Activated T-cell treated with anti-CD3 and anti-CD28 coated beads, Interleukin-2, amount 50 U/mL, for 24 hours (primary cell): ENCODE measurements at regions not wholly inside any gene's neighbourhood (a gene's known extent, or its start where the extent isn't known, plus 50 kb on each side); places are given as distances from the start of the nearest gene placed in this dataset.

ENCODE experiments used
- DNase-seq: peaks from one replicate; pipeline ENCODE4 v3.0.0-alpha.2; 2020
- H3K27ac Mint-ChIP-seq: 2 replicates; pipeline ENCODE4 v1.8.0; 2020; ENCODE audit warnings: mild to moderate bottlenecking, mixed read lengths
- H3K27me3 Mint-ChIP-seq: 2 replicates; pipeline ENCODE4 v1.8.0; 2020; ENCODE audit warnings: mixed read lengths
- H3K36me3 Mint-ChIP-seq: 2 replicates; pipeline ENCODE4 v1.8.0; 2020; ENCODE audit warnings: low read depth, mixed read lengths
- H3K4me1 Mint-ChIP-seq: 2 replicates; pipeline ENCODE4 v1.8.0; 2020; ENCODE audit warnings: low read depth, mixed read lengths
- H3K4me3 Mint-ChIP-seq: 2 replicates; pipeline ENCODE4 v1.8.0; 2020; ENCODE audit warnings: mild to moderate bottlenecking, moderate library complexity, mixed read lengths
- H3K9me3 Mint-ChIP-seq: 2 replicates; pipeline ENCODE4 v1.8.0; 2020; ENCODE audit warnings: mixed read lengths

- Mint-ChIP-seq H3K9me3 (no peaks in the 10 kb centered on the region), H3K36me3 (no peaks in the 10 kb centered on the region), H3K27me3 (peaks cover 64% of the 10 kb centered on the region), H3K27ac (no peak overlapping the region), H3K4me3 (no peak overlapping the region), H3K4me1 (no peaks in the 10 kb centered on the region)
- no peak for DNase-seq
Measured at GRCh38 chr15:29208836-29209235, 60.8 kb downstream of the NSMCE3 start.

- Mint-ChIP-seq H3K36me3 (no peaks in the 10 kb centered on the region), H3K4me3 (no peak overlapping the region), H3K27me3 (peaks cover 65% of the 10 kb centered on the region), H3K9me3 (no peaks in the 10 kb centered on the region), H3K27ac (no peak overlapping the region), H3K4me1 (no peaks in the 10 kb centered on the region)
- DNase-seq: no peak
Measured at GRCh38 chr15:29208352-29208751, 61.3 kb downstream of the NSMCE3 start.

- H3K9me3 Mint-ChIP-seq: no peaks in the 10 kb centered on the region
Measured at GRCh38 chr15:29207758-29208108, 61.9 kb downstream of the NSMCE3 start.

GRCh38 chr15:29207027-29207757 lies 62.4 kb downstream of the NSMCE3 start:
- no peak for DNase-seq
- Mint-ChIP-seq H3K27ac (no peak overlapping the region), H3K4me3 (no peak overlapping the region), H3K4me1 (no peaks in the 10 kb centered on the region), H3K27me3 (peaks cover 67% of the 10 kb centered on the region), H3K36me3 (no peaks in the 10 kb centered on the region), H3K9me3 (no peaks in the 10 kb centered on the region)

More at GRCh38 chr15:29207758-29208108, 61.9 kb downstream of the NSMCE3 start:
- no peak overlapping the region for H3K27ac Mint-ChIP-seq
- no peak for DNase-seq
- H3K4me1 Mint-ChIP-seq: no peaks in the 10 kb centered on the region
- H3K27me3 Mint-ChIP-seq: peaks cover 68% of the 10 kb centered on the region
- H3K4me3 Mint-ChIP-seq: no peak overlapping the region
- H3K36me3 Mint-ChIP-seq: no peaks in the 10 kb centered on the region

GRCh38 chr15:29205186-29205585 lies 64.4 kb downstream of the NSMCE3 start:
- H3K27me3 Mint-ChIP-seq: peaks cover 56% of the 10 kb centered on the region
- no peak for DNase-seq
- H3K9me3 Mint-ChIP-seq: no peaks in the 10 kb centered on the region
- H3K27ac Mint-ChIP-seq: no peak overlapping the region
- no peak overlapping the region for H3K4me3 Mint-ChIP-seq
- no peaks in the 10 kb centered on the region for H3K36me3 Mint-ChIP-seq
- no peaks in the 10 kb centered on the region for H3K4me1 Mint-ChIP-seq

DNA sequence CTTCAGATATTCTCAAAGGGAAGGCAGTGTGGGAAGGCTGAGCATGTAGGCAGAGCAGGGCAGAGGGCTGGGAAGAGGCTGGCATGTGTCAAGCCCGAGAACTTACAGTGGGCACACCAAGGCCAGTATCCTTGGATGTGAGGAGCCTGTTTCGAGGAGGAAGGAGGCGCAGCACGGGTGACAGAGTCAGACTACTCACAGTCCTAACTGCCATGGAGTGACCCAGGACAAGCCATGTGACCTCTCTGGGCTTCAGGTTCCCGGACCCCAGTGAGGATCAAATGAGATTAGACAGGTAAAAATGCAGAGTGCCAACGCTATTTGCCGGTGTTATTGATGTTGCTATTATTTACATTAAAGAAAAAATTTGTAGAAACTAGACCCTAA lies 65.3 kb downstream of the NSMCE3 start:
- Mint-ChIP-seq H3K4me3 (no peak overlapping the region), H3K36me3 (no peaks in the 10 kb centered on the region), H3K9me3 (no peaks in the 10 kb centered on the region), H3K27ac (no peak overlapping the region), H3K4me1 (no peaks in the 10 kb centered on the region), H3K27me3 (peaks cover 49% of the 10 kb centered on the region)
- no peak for DNase-seq

DNA sequence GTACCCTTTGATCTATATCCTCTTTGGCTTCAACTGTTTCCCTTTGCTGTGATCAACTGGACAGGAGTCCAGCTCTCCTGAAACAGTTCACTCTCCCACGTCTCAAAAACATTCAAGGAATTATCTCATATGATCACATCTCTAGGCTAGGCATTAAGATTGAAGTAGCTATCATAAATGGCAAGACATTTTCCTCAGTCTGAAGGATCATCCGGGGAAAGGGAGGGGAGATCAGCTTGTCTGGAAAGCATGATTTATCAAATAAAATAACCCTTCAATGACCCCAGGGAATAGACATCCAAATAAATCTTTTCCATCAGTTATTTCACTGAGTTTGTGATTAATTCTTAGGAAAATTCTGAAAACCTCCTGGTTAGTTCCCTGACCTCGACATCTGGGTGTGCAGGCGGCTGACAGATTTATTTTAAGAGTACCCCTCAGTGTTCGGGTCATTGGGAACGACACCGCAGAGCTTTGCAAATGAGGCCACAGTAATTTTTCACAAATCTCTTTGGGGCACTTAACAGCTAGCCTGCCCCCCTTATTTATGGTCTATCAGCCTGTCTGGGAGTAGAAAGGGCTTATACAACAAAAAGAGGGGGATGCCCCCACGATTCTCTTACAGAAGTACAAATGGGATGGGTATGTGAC lies 65.8 kb downstream of the NSMCE3 start:
- H3K27me3 Mint-ChIP-seq: peaks cover 49% of the 10 kb centered on the region
- DNase-seq: no peak
- no peak overlapping the region for H3K27ac Mint-ChIP-seq
- no peaks in the 10 kb centered on the region for H3K4me1 Mint-ChIP-seq
- no peaks in the 10 kb centered on the region for H3K36me3 Mint-ChIP-seq
- no peak overlapping the region for H3K4me3 Mint-ChIP-seq
- H3K9me3 Mint-ChIP-seq: no peaks in the 10 kb centered on the region

- DNase-seq: no peak
- H3K36me3 Mint-ChIP-seq: no peaks in the 10 kb centered on the region
- no peak overlapping the region for H3K4me3 Mint-ChIP-seq
- H3K4me1 Mint-ChIP-seq: no peaks in the 10 kb centered on the region
- peaks cover 9% of the 10 kb centered on the region for H3K27me3 Mint-ChIP-seq
- no peak overlapping the region for H3K27ac Mint-ChIP-seq
- H3K9me3 Mint-ChIP-seq: no peaks in the 10 kb centered on the region
Measured at GRCh38 chr15:29196722-29197121, 72.9 kb downstream of the NSMCE3 start.

GRCh38 chr15:29196290-29196689 lies 73.3 kb downstream of the NSMCE3 start:
- Mint-ChIP-seq H3K36me3 (no peaks in the 10 kb centered on the region), H3K4me3 (no peak overlapping the region), H3K4me1 (no peaks in the 10 kb centered on the region), H3K27ac (no peak overlapping the region), H3K27me3 (peaks cover 11% of the 10 kb centered on the region), H3K9me3 (no peaks in the 10 kb centered on the region)
- no peak for DNase-seq

GRCh38 chr15:29194866-29195265 lies 74.8 kb downstream of the NSMCE3 start:
- H3K27me3 Mint-ChIP-seq: peaks cover 22% of the 10 kb centered on the region

DNA sequence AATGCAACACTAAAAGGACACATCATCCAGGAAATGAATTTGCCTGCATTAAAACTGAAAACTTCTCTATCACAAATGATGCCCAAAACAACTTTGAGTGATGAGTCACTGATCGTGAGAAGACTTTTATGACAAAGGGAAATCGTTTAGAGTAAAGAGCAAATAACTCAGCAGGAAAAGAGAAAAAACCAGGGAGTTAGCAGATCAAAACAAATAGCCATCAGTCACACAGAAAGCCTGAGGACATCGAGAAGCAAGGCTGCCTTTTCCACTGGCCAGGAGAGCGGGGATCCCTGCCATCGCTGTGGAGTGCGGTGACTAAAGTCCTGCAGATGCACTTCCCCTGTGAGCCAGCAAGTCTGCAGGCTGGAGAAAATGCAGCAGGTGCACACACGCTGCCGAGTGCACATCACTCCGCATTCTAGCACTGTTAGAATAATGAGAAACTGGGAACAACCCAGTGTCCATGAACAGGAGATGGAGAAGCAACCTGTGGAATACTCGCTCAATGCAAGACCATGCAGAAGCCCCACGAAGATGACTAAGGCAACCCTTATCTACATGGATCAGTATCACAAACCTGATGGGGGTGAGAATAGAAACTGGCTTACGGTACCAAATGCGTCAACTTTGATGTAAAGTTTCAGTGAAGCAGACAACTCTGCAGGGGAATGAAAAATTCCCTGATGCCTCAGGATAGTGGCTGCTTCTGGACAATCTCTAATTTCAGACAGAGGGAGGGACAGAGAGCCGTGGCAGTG lies 86.4 kb downstream of the NSMCE3 start:
- DNase-seq: no peak
- Mint-ChIP-seq H3K4me3 (no peak overlapping the region), H3K27ac (peak overlapping the region; percentile 70), H3K27me3 (peaks cover 35% of the 10 kb centered on the region), H3K36me3 (no peaks in the 10 kb centered on the region), H3K9me3 (no peaks in the 10 kb centered on the region), H3K4me1 (peaks cover 13% of the 10 kb centered on the region)

More at GRCh38 chr15:29194866-29195265, 74.8 kb downstream of the NSMCE3 start:
- Mint-ChIP-seq H3K36me3 (no peaks in the 10 kb centered on the region), H3K4me1 (no peaks in the 10 kb centered on the region), H3K4me3 (no peak overlapping the region), H3K9me3 (no peaks in the 10 kb centered on the region), H3K27ac (no peak overlapping the region)
- no peak for DNase-seq

GRCh38 chr15:29182590-29182989 lies 87.0 kb downstream of the NSMCE3 start:
- H3K36me3 Mint-ChIP-seq: no peaks in the 10 kb centered on the region
- peaks cover 36% of the 10 kb centered on the region for H3K27me3 Mint-ChIP-seq
- peaks cover 13% of the 10 kb centered on the region for H3K4me1 Mint-ChIP-seq
- no peak for DNase-seq
- no peak overlapping the region for H3K27ac Mint-ChIP-seq
- H3K9me3 Mint-ChIP-seq: no peaks in the 10 kb centered on the region
- H3K4me3 Mint-ChIP-seq: no peak overlapping the region

GRCh38 chr15:29172742-29173725 lies 96.6 kb downstream of the NSMCE3 start:
- Mint-ChIP-seq H3K27ac (no peak overlapping the region), H3K36me3 (no peaks in the 10 kb centered on the region), H3K4me1 (no peaks in the 10 kb centered on the region), H3K27me3 (peaks cover 33% of the 10 kb centered on the region), H3K4me3 (no peak overlapping the region), H3K9me3 (no peaks in the 10 kb centered on the region)
- no peak for DNase-seq

GRCh38 chr15:29170521-29170920 lies 99.1 kb downstream of the NSMCE3 start:
- Mint-ChIP-seq H3K27ac (no peak overlapping the region), H3K27me3 (peaks cover 34% of the 10 kb centered on the region), H3K9me3 (no peaks in the 10 kb centered on the region), H3K36me3 (no peaks in the 10 kb centered on the region), H3K4me3 (no peak overlapping the region), H3K4me1 (no peaks in the 10 kb centered on the region)
- DNase-seq: no peak
